H1 (cell line): ENCODE measurements at regions not wholly inside any gene's neighbourhood (a gene's known extent, or its start where the extent isn't known, plus 50 kb on each side); places are given as distances from the start of the nearest gene placed in this dataset.

Source experiments
- ASH2L ChIP-seq: fragments of 200-600, 300-600 bp; sonication (generic); IDR thresholded peaks from one replicate; pipeline ENCODE4 v1.7.1; 2017; ENCODE audit warnings: low read length
- BACH1 ChIP-seq: IDR thresholded peaks from 2 replicates; pipeline ENCODE4 v1.6.1; 2012; ENCODE audit warnings: low read length, improper control_type of control experiment
- CREB1 ChIP-seq: IDR thresholded peaks from 2 replicates; pipeline ENCODE4 v1.6.1; 2012; ENCODE audit warnings: inconsistent platforms
- CTCF ChIP-seq, 3 experiments: IDR thresholded peaks; 1 replicate in 2 of 3; 2 replicates in 1 of 3; pipeline versions ENCODE4 v1.5.1 to v1.6.1; 2011; ENCODE audit warnings: low read length in 3 of 3, mild to moderate bottlenecking in 3 of 3, inconsistent platforms in 2 of 3, low read depth in 1 of 3, moderate library complexity in 1 of 3; ENCODE audit not compliant: insufficient read depth in 1 of 3; ENCODE audit errors: control extremely low read depth in 1 of 3
- GABPA ChIP-seq: IDR thresholded peaks from 2 replicates; pipeline ENCODE4 v1.6.1; 2011; ENCODE audit warnings: mild to moderate bottlenecking, low read length, moderate library complexity, borderline replicate concordance; ENCODE audit not compliant: insufficient read depth
- MAFK ChIP-seq: IDR thresholded peaks from 2 replicates; pipeline ENCODE4 v1.6.1; 2012; ENCODE audit warnings: low read depth, mild to moderate bottlenecking, improper control_type of control experiment, low read length
- POLR2A ChIP-seq, 2 experiments: IDR thresholded peaks; 1 replicate in 1 of 2; 2 replicates in 1 of 2; pipeline ENCODE4 v1.6.1; 2011; ENCODE audit warnings: low read depth in 2 of 2, low read length in 2 of 2, mild to moderate bottlenecking in 2 of 2; ENCODE audit errors: control extremely low read depth in 1 of 2
- POLR2AphosphoS5 ChIP-seq: IDR thresholded peaks from 2 replicates; pipeline ENCODE4 v1.6.1; 2011; ENCODE audit warnings: low read depth, low read length
- SIN3A ChIP-seq, 2 experiments: IDR thresholded peaks in 1 of 2; conservative IDR thresholded peaks in 1 of 2; 2 replicates each; pipeline ENCODE4 v1.6.1; 2011 to 2012; ENCODE audit warnings: low read length in 2 of 2, improper control_type of control experiment in 1 of 2, low read depth in 1 of 2, mild to moderate bottlenecking in 1 of 2
- SP1 ChIP-seq: IDR thresholded peaks from 2 replicates; pipeline ENCODE4 v1.6.1; 2011; ENCODE audit warnings: low read depth, low read length
- TAF1 ChIP-seq: IDR thresholded peaks from 2 replicates; pipeline ENCODE4 v1.6.1; 2011; ENCODE audit warnings: mild to moderate bottlenecking, low read depth, low read length
- ZNF274 ChIP-seq: IDR thresholded peaks from 2 replicates; pipeline ENCODE4 v1.7.0; 2012; ENCODE audit warnings: low read length, borderline replicate concordance; ENCODE audit errors: extremely low read depth
- TF ChIP-seq, protein P1 (sequence below): IDR thresholded peaks from 2 replicates; pipeline ENCODE4 v1.6.1; 2012; ENCODE audit warnings: inconsistent platforms

- TF ChIP-seq, protein P1, sequence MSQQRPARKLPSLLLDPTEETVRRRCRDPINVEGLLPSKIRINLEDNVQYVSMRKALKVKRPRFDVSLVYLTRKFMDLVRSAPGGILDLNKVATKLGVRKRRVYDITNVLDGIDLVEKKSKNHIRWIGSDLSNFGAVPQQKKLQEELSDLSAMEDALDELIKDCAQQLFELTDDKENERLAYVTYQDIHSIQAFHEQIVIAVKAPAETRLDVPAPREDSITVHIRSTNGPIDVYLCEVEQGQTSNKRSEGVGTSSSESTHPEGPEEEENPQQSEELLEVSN: no peak
- no peak for TF ChIP-seq BACH1
- no peak for TF ChIP-seq CTCF (IDR thresholded peaks at IDR 0.05; ENCODE audit: control extremely low read depth in 1 of 3, insufficient read depth in 1 of 3, low read depth in 1 of 3, low read length in 3 of 3)
- TF ChIP-seq POLR2AphosphoS5: no peak
- TF ChIP-seq GABPA: no peak
- TF ChIP-seq POLR2A (IDR thresholded peaks at IDR 0.05; ENCODE audit: control extremely low read depth in 1 of 2, low read depth in 2 of 2, low read length in 2 of 2): no peak
- TF ChIP-seq SIN3A (conservative IDR thresholded peaks at IDR 0.05 in 1 of 2, IDR thresholded peaks at IDR 0.05 in 1 of 2; ENCODE audit: low read depth in 1 of 2, low read length in 2 of 2): no peak
- no peak for TF ChIP-seq ASH2L
- no peak for TF ChIP-seq TAF1
- no peak for TF ChIP-seq MAFK
- TF ChIP-seq ZNF274: no peak
- TF ChIP-seq CREB1: no peak
- no peak for TF ChIP-seq SP1
These were observed 134.2 kb upstream of the PAQR3 start for GRCh38 chr4:79073471-79073870.
